PC-3 (cell line): ENCODE measurements at regions not wholly inside any gene's neighbourhood (a gene's known extent, or its start where the extent isn't known, plus 50 kb on each side); places are given as distances from the start of the nearest gene placed in this dataset.

Source experiments
- EZH2 ChIP-seq: fragments of 300-600 bp; sonication (generic); IDR thresholded peaks from one replicate; pipeline ENCODE4 v1.6.1; 2017; ENCODE audit warnings: antibody characterized with exemption, mild to moderate bottlenecking, low read length; ENCODE audit not compliant: unreplicated experiment
- EZH2phosphoT487 ChIP-seq: fragments of 300-600 bp; sonication (generic); IDR thresholded peaks from 2 replicates; pipeline ENCODE4 v1.6.1; 2018; ENCODE audit warnings: mild to moderate bottlenecking, antibody characterized with exemption, low read length, borderline replicate concordance
- TF ChIP-seq, protein P1 (sequence below): fragments of 300-600 bp; sonication (generic); conservative IDR thresholded peaks from 2 replicates; pipeline ENCODE4 v1.5.1; 2017; ENCODE audit warnings: antibody characterized with exemption, low read depth, mild to moderate bottlenecking, low read length

DNA sequence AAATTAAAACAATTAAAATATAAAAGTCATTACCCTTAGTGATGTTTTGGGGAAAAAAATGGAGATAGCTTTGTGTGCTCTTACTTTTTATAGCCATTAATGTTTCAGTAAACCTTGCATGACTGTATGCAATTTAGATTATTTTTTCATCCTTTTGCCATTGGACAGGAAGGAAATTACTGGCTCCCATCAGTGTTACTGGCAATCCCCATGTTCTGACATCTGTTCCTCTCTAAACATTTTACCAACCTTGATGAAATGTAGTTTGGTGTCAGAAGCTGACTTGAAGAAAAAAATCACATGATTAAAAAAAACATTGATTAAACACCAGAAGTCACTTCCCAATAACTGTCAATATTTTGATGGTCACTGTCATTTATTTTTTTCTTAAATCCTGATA, 52.3 kb upstream of the ZNF536 start:
- TF ChIP-seq, protein P1, sequence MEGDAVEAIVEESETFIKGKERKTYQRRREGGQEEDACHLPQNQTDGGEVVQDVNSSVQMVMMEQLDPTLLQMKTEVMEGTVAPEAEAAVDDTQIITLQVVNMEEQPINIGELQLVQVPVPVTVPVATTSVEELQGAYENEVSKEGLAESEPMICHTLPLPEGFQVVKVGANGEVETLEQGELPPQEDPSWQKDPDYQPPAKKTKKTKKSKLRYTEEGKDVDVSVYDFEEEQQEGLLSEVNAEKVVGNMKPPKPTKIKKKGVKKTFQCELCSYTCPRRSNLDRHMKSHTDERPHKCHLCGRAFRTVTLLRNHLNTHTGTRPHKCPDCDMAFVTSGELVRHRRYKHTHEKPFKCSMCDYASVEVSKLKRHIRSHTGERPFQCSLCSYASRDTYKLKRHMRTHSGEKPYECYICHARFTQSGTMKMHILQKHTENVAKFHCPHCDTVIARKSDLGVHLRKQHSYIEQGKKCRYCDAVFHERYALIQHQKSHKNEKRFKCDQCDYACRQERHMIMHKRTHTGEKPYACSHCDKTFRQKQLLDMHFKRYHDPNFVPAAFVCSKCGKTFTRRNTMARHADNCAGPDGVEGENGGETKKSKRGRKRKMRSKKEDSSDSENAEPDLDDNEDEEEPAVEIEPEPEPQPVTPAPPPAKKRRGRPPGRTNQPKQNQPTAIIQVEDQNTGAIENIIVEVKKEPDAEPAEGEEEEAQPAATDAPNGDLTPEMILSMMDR = no peak
- TF ChIP-seq EZH2 (no peak), EZH2phosphoT487 (no peak)
